GM12865 (cell line): ENCODE measurements at regions not wholly inside any gene's neighbourhood (a gene's known extent, or its start where the extent isn't known, plus 50 kb on each side); places are given as distances from the start of the nearest gene placed in this dataset.
A peak's percentile ranks its signal among the peaks of the same experiment; 100 is the strongest.

Experiments
- DNase-seq: peaks from one replicate; pipeline ENCODE4 v3.0.0; 2010; ENCODE audit warnings: low read depth
- H3K4me3 ChIP-seq: 2 replicates; pipeline ENCODE4 v1.5.1; 2011; ENCODE audit warnings: mild to moderate bottlenecking, low read depth, low read length, control low read depth
- TF ChIP-seq, protein P1 (sequence below): IDR thresholded peaks from 2 replicates; pipeline ENCODE4 v1.5.1; 2011; ENCODE audit warnings: low read length, control low read depth, low read depth, inconsistent platforms; ENCODE audit not compliant: insufficient read depth; ENCODE audit errors: missing control alignments

DNA sequence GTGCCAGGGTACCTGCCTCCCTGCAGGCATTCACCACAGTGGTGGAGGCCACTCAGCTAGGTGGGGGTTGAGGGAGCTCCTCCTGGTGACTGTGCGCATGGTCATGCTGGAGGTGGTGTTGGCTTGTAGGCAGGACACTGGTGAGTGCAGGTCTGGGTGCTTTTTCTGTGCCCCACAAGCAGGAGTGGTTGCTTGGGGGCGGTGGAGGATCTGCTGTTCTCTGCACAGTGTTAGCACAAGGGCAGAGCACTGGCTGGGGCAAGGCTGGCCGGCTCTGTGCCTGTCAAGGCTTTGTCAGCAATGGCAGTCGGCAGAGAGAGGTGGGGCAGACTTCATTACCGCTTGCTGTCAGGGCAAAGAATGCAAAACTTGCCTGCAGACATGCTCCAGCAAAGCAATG lies 632.1 kb upstream of the ID4 start:
- DNase-seq = no peak
- TF ChIP-seq, protein P1, sequence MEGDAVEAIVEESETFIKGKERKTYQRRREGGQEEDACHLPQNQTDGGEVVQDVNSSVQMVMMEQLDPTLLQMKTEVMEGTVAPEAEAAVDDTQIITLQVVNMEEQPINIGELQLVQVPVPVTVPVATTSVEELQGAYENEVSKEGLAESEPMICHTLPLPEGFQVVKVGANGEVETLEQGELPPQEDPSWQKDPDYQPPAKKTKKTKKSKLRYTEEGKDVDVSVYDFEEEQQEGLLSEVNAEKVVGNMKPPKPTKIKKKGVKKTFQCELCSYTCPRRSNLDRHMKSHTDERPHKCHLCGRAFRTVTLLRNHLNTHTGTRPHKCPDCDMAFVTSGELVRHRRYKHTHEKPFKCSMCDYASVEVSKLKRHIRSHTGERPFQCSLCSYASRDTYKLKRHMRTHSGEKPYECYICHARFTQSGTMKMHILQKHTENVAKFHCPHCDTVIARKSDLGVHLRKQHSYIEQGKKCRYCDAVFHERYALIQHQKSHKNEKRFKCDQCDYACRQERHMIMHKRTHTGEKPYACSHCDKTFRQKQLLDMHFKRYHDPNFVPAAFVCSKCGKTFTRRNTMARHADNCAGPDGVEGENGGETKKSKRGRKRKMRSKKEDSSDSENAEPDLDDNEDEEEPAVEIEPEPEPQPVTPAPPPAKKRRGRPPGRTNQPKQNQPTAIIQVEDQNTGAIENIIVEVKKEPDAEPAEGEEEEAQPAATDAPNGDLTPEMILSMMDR = no peak
- no peak overlapping the region for H3K4me3 ChIP-seq

DNA sequence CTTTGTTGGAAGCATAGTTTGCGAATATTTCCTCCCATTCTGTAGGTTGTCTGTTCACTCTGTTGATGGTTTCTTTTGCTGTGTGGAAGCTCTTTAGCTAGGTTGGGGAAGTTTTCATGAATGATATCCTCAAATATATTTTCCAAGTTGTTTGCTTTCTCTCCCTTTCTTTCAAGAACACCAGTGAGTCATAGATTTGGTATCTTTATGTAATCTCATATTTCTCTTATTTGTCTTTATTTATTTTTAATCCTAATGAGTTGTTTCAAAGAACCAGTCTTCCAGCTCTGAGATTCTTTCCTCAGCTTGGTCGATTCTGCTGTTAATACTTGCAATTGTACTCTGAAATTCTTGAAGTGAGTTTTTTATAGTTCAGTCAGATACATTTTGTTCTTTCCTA lies 628.0 kb upstream of the ID4 start:
- H3K4me3 ChIP-seq = no peak overlapping the region
- TF ChIP-seq, protein P1 = no peak
- DNase-seq = no peak

DNA sequence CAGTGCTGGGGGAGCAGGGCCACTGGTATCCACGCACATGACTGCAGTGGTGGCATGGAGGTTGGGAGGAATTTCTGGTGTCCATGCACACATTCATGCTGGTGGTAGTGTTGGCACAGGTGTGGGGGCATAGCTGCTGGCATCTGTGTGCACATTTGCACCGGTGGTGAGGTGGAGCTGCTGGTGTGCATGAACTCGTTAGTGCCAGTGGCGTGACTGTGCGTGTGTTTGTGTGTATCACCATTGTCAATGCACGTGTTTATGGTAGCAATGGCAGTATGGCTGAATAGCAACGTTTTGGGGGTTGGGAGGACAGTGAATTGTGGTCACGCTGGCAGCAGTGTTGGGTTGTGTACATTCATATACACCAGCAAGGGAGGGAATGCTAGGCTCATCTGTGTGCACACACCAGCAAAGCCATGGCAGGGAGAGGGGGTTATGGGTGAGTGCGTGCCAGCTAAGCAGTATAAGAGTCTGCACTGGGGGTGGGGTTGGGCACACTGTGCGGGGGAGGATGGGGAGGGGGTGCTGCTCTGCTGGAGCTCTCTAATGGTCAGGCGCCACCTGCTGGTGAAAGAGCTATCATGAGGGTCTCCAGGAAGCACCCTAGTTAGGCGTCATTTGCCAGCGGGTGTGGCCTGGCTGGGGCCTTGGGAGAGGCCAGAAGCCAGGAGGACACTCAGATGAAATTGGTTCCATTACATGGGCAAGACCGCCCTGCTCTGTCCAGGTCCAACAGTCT lies 626.1 kb upstream of the ID4 start:
- H3K4me3 ChIP-seq = no peak overlapping the region
- TF ChIP-seq, protein P1 = peak; percentile 15
- DNase-seq = peak; percentile 6

DNA sequence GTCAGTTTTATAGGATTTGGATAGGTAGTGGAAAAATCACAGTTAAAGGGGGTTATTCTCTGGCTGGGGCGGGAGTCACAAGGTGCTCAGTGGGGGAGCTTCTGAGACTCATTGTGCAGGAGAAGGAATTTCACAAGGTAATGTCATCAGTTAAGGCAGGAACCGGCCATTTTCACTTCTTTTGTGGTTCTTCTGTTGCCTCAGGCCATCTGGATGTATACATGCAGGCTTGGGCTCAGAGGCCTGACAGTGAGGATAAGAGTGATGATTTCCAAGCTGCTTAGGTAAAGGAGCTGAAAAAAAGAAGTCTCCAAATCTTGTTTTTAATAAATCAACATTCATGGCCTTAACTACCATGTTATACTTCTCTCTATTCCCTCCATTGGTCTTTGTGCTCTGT lies 622.9 kb upstream of the ID4 start:
- H3K4me3 ChIP-seq = no peak overlapping the region
- TF ChIP-seq, protein P1 = no peak
- no peak for DNase-seq

DNA sequence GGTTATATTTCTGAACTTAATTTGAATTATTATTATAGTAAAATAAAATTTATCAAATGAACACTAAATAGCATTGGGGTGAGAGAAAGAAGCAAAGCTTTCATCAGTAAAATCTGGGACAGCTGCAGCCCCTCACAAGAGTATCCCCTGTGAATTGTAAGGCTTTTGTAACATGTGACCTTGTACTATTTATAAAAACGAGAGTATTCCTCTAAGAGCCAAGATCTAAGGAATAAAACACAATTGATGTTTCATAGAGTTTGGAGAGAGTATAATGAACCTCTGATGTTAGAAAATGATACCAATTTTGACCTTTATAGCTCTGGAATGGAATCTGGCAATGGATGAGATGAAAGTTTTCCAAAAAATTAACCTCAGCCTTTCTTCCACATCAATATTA lies 617.2 kb upstream of the ID4 start:
- H3K4me3 ChIP-seq = no peak overlapping the region
- TF ChIP-seq, protein P1 = no peak
- DNase-seq = no peak

DNA sequence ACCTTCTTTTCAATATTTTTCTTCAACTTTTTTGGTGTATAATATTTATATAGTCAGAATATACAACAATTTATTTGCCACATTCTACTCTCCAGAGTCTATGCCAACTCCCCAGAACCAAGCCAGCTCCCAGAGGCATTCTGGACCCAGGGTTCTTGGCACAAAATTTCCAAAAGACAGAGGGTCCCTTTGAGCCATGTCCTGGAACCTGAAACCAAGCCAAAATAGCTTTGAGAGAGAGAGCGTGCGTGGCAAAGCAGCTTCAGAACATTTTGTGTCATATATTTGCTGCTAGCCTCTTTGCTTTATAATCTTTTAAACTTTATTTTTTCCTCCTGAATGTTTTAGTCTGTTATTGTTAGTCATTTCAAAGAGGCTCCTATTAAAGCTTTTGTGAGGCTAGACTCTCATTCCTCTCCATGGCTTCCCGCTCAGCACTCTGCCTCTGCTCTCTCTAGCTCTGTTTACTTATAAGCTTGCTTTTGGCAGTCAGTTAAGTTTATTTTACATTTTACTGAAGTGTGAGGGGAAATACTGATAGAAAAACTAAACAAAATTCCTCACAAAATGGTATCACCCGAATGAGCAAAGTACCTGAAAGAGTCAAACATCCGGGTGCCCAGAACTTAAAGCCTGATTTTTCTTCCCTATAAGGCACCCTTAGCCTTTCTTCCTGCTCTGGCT lies 605.1 kb upstream of the ID4 start:
- TF ChIP-seq, protein P1 = no peak
- H3K4me3 ChIP-seq = no peak overlapping the region
- no peak for DNase-seq
